IMR-90 (cell line): ENCODE measurements at regions not wholly inside any gene's neighbourhood (a gene's known extent, or its start where the extent isn't known, plus 50 kb on each side); places are given as distances from the start of the nearest gene placed in this dataset.

ENCODE experiments used
- ATAC-seq: fragments of 200-7000 bp; cut with Tn5 transposase; 2 replicates; pipeline ENCODE4 v1.9.1; 2020; ENCODE audit warnings: low read depth, mild to moderate bottlenecking, moderate library complexity
- BruUV-seq: library from RNA; stranded (reverse); fragments of 400-500 nt; replicated peaks from 2 replicates; lab custom pipeline; 2021; lab: Mats Ljungman, UMichigan
- CTCF ChIA-PET: fragments of 300-600 bp; formaldehyde crosslinking; extraction: SDS; loops from one replicate; lab custom pipeline; 2021; ENCODE audit warnings: antibody characterized with exemption; lab: Yijun Ruan, JAX
- POLR2A ChIA-PET: fragments of 300-600 bp; sonication (Branson Sonifier 250); formaldehyde crosslinking; loops from one replicate; lab custom pipeline; 2022; ENCODE audit warnings: antibody characterized with exemption; ENCODE audit not compliant: unreplicated experiment; lab: Charles Lee
- DNase-seq: peaks from one replicate; pipeline ENCODE4 v3.0.0; 2013
- H2AFZ ChIP-seq: replicated peaks from 2 replicates; pipeline ENCODE3; 2013; ENCODE audit warnings: low read length, mild to moderate bottlenecking; ENCODE audit not compliant: poor library complexity
- H2AK5ac ChIP-seq: 2 replicates; pipeline ENCODE4 v1.6.1; 2013; ENCODE audit warnings: low read depth, low read length, inconsistent platforms
- H2AK9ac ChIP-seq: replicated peaks from 2 replicates; pipeline ENCODE3; 2013; ENCODE audit warnings: mild to moderate bottlenecking, low read depth, low read length, moderate library complexity; ENCODE audit not compliant: poor library complexity
- H2BK120ac ChIP-seq: 2 replicates; pipeline ENCODE4 v1.6.1; 2013; ENCODE audit warnings: low read depth, low read length, inconsistent platforms
- H2BK15ac ChIP-seq: 3 replicates; pipeline ENCODE4 v1.6.1; 2013; ENCODE audit warnings: low read depth, low read length, inconsistent platforms
- H2BK20ac ChIP-seq: 2 replicates; pipeline ENCODE4 v1.6.1; 2013; ENCODE audit warnings: low read depth, mild to moderate bottlenecking, inconsistent platforms, low read length, moderate library complexity
- H2BK5ac ChIP-seq: 2 replicates; pipeline ENCODE4 v1.6.1; 2013; ENCODE audit warnings: mild to moderate bottlenecking, low read depth, low read length, inconsistent platforms; ENCODE audit not compliant: poor library complexity, severe bottlenecking
- H3K14ac ChIP-seq: replicated peaks from 2 replicates; pipeline ENCODE4 v1.6.1; 2013; ENCODE audit warnings: low read depth, low read length, inconsistent platforms
- H3K18ac ChIP-seq: 2 replicates; pipeline ENCODE4 v1.6.1; 2013; ENCODE audit warnings: low read depth, low read length, control low read depth
- H3K23ac ChIP-seq: 2 replicates; pipeline ENCODE4 v1.6.1; 2013; ENCODE audit warnings: low read depth, low read length, inconsistent platforms
- H3K27ac ChIP-seq: 2 replicates; pipeline ENCODE4 v1.5.1; 2013; ENCODE audit warnings: mild to moderate bottlenecking, control low read depth, low read length; ENCODE audit not compliant: insufficient read depth
- H3K27me3 ChIP-seq: 2 replicates; pipeline ENCODE4 v1.6.1; 2013; ENCODE audit warnings: low read length; ENCODE audit not compliant: control insufficient read depth, insufficient read depth
- H3K36me3 ChIP-seq: 2 replicates; pipeline ENCODE4 v1.6.1; 2013; ENCODE audit warnings: low read length, mixed read lengths; ENCODE audit not compliant: control insufficient read depth, insufficient read depth
- H3K4ac ChIP-seq: 2 replicates; pipeline ENCODE4 v1.6.1; 2013; ENCODE audit warnings: low read depth, low read length, inconsistent platforms
- H3K4me1 ChIP-seq: 2 replicates; pipeline ENCODE4 v1.6.1; 2013; ENCODE audit warnings: low read length, mixed read lengths; ENCODE audit not compliant: control insufficient read depth, insufficient read depth
- H3K4me2 ChIP-seq: 2 replicates; pipeline ENCODE4 v1.6.1; 2013; ENCODE audit warnings: low read depth, mild to moderate bottlenecking, control low read depth, low read length, moderate library complexity
- H3K4me3 ChIP-seq: 2 replicates; pipeline ENCODE4 v1.5.1; 2013; ENCODE audit warnings: low read depth, mild to moderate bottlenecking, control low read depth, low read length, moderate library complexity; ENCODE audit not compliant: insufficient read depth
- H3K56ac ChIP-seq: 2 replicates; pipeline ENCODE4 v1.6.1; 2013; ENCODE audit warnings: low read length, inconsistent platforms; ENCODE audit not compliant: insufficient read depth; ENCODE audit errors: extremely low read depth
- H3K79me1 ChIP-seq, 2 experiments: 2 replicates each; pipeline ENCODE4 v1.6.1; 2013; ENCODE audit warnings: low read length in 2 of 2, inconsistent platforms in 1 of 2, low read depth in 1 of 2
- H3K9ac ChIP-seq: 2 replicates; pipeline ENCODE4 v1.6.1; 2013; ENCODE audit warnings: low read depth, low read length, control low read depth
- H3K9me1 ChIP-seq: 2 replicates; pipeline ENCODE4 v1.6.1; 2013; ENCODE audit warnings: low read length, inconsistent platforms; ENCODE audit not compliant: insufficient read depth
- H3K9me3 ChIP-seq: 2 replicates; pipeline ENCODE4 v1.6.1; 2013; ENCODE audit warnings: low read length; ENCODE audit not compliant: control insufficient read depth, insufficient read depth
- H4K20me1 ChIP-seq: 2 replicates; pipeline ENCODE4 v1.6.1; 2013; ENCODE audit warnings: low read length, inconsistent platforms; ENCODE audit not compliant: insufficient read depth
- H4K5ac ChIP-seq: 2 replicates; pipeline ENCODE4 v1.6.1; 2013; ENCODE audit warnings: mild to moderate bottlenecking, low read depth, low read length, control low read depth
- H4K8ac ChIP-seq, 2 experiments: 2 replicates each; pipeline ENCODE4 v1.6.1; 2013; ENCODE audit warnings: low read depth in 2 of 2, low read length in 2 of 2, control low read depth in 1 of 2, inconsistent platforms in 1 of 2
- H4K91ac ChIP-seq: 2 replicates; pipeline ENCODE4 v1.6.1; 2013; ENCODE audit warnings: low read depth, low read length, inconsistent platforms; ENCODE audit not compliant: insufficient read depth
- BHLHE40 ChIP-seq: fragments of 150-350 bp; IDR thresholded peaks from 2 replicates; pipeline ENCODE4 v1.6.1; 2016; ENCODE audit warnings: mild to moderate bottlenecking, low read depth, low read length
- CEBPB ChIP-seq: IDR thresholded peaks from 2 replicates; pipeline ENCODE4 v1.6.1; 2012; ENCODE audit warnings: low read depth, low read length, improper control_type of control experiment
- CHD1 ChIP-seq: IDR thresholded peaks from 2 replicates; pipeline ENCODE4 v1.6.1; 2012; ENCODE audit warnings: low read depth, low read length, improper control_type of control experiment
- FOS ChIP-seq: fragments of 150-350 bp; IDR thresholded peaks from 2 replicates; pipeline ENCODE4 v1.6.1; 2016; ENCODE audit warnings: low read depth, low read length
- MAFK ChIP-seq: IDR thresholded peaks from 2 replicates; pipeline ENCODE4 v1.6.1; 2012; ENCODE audit warnings: low read depth, low read length, improper control_type of control experiment
- MAZ ChIP-seq: IDR thresholded peaks from 2 replicates; pipeline ENCODE4 v1.6.1; 2012; ENCODE audit warnings: low read depth, mild to moderate bottlenecking, low read length, improper control_type of control experiment, moderate library complexity, borderline replicate concordance
- MXI1 ChIP-seq: IDR thresholded peaks from 2 replicates; pipeline ENCODE4 v1.6.1; 2012; ENCODE audit warnings: low read depth, mild to moderate bottlenecking, low read length, moderate library complexity, borderline replicate concordance
- NFE2L2 ChIP-seq: fragments of 150-350 bp; IDR thresholded peaks from 2 replicates; pipeline ENCODE4 v1.6.1; 2016; ENCODE audit warnings: low read depth, mild to moderate bottlenecking, low read length
- POLR2A ChIP-seq: IDR thresholded peaks from 2 replicates; pipeline ENCODE4 v1.6.1; 2012; ENCODE audit warnings: mild to moderate bottlenecking, low read depth, low read length
- RAD21 ChIP-seq: IDR thresholded peaks from 2 replicates; pipeline ENCODE4 v1.6.1; 2012; ENCODE audit warnings: low read length, improper control_type of control experiment
- RCOR1 ChIP-seq: IDR thresholded peaks from 2 replicates; pipeline ENCODE4 v1.6.1; 2012; ENCODE audit warnings: mild to moderate bottlenecking, low read length, improper control_type of control experiment; ENCODE audit not compliant: insufficient replicate concordance
- RFX5 ChIP-seq: IDR thresholded peaks from 2 replicates; pipeline ENCODE4 v1.8.0; 2012; ENCODE audit warnings: low read depth, mild to moderate bottlenecking, low read length, moderate library complexity
- SMC3 ChIP-seq: fragments of 150-350 bp; IDR thresholded peaks from 2 replicates; pipeline ENCODE4 v1.6.1; 2016; ENCODE audit warnings: low read depth, mild to moderate bottlenecking, antibody characterized with exemption, low read length, moderate library complexity
- WGBS, 2 experiments: methylation state at CpG; one replicate each; pipeline versions ENCODE4 v1.1.5 to v1.1.7; 2013; ENCODE audit warnings: missing lambda C conversion rate in 2 of 2; ENCODE audit not compliant: insufficient read length in 1 of 2; ENCODE audit errors: extremely low coverage in 2 of 2; 5-methylcytosine and 5-hydroxymethylcytosine counted together
- dilution Hi-C: fragments of 300-500 bp; cut with HindIII; formaldehyde crosslinking; loops from one replicate; pipeline ENCODE4 v1.14.3; 2018; ENCODE audit warnings: low sequenced_read_pairs; ENCODE audit not compliant: unreplicated experiment
- in situ Hi-C: fragments of 300-500 bp; cut with MboI; formaldehyde crosslinking; loops from 3 replicates; pipeline ENCODE4 v1.14.3; 2019; ENCODE audit warnings: low sequenced_read_pairs, inconsistent platforms, mixed read lengths
- intact Hi-C: fragments of 100-400 bp; cut with micrococcal nuclease; formaldehyde crosslinking; loops from 2 replicates; pipeline ENCODE4 v1.10.0; 2022
- TF ChIP-seq, protein P1 (sequence below): conservative IDR thresholded peaks from 2 replicates; pipeline ENCODE4 v1.5.1; 2012; ENCODE audit warnings: mild to moderate bottlenecking, low read depth, low read length, improper control_type of control experiment
- TF ChIP-seq, protein P2 (sequence below): fragments of 150-350 bp; IDR thresholded peaks from 2 replicates; pipeline ENCODE4 v1.6.1; 2017; ENCODE audit warnings: mild to moderate bottlenecking, antibody characterized with exemption, low read length, low read depth
- TF ChIP-seq, protein P3 (sequence below): fragments of 150-350 bp; IDR thresholded peaks from 2 replicates; pipeline ENCODE4 v1.6.1; 2016; ENCODE audit warnings: low read depth, mild to moderate bottlenecking, low read length, moderate library complexity, borderline replicate concordance

DNA sequence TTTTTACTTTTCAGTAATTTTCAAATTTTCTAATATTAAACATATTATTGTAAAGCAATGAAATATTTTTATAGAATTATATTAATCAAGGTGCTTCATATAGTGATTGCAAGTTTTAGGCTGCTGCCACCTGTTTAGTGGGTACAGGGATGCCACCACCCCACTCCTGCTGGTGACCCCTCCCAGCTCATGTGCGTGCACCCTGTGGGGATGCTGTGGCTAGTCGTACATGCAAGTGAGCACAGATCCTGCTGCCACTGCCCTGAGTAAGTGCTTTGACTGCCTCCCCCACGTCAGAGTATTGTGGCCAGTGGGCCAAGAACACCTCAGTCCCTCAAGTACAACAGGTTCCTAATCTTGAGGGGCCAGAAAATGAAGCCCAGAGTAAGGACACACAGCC lies 320.1 kb upstream of the DDI1 start:
- H3K9ac ChIP-seq, result no peak overlapping the region
- TF ChIP-seq MXI1 (no peak), MAZ (no peak), NFE2L2 (no peak), FOS (no peak), MAFK (no peak), RFX5 (no peak), BHLHE40 (no peak), RAD21 (no peak), SMC3 (no peak), CEBPB (no peak), CHD1 (no peak), RCOR1 (no peak), POLR2A (no peak)
- TF ChIP-seq, protein P1, sequence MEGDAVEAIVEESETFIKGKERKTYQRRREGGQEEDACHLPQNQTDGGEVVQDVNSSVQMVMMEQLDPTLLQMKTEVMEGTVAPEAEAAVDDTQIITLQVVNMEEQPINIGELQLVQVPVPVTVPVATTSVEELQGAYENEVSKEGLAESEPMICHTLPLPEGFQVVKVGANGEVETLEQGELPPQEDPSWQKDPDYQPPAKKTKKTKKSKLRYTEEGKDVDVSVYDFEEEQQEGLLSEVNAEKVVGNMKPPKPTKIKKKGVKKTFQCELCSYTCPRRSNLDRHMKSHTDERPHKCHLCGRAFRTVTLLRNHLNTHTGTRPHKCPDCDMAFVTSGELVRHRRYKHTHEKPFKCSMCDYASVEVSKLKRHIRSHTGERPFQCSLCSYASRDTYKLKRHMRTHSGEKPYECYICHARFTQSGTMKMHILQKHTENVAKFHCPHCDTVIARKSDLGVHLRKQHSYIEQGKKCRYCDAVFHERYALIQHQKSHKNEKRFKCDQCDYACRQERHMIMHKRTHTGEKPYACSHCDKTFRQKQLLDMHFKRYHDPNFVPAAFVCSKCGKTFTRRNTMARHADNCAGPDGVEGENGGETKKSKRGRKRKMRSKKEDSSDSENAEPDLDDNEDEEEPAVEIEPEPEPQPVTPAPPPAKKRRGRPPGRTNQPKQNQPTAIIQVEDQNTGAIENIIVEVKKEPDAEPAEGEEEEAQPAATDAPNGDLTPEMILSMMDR, result no peak
- TF ChIP-seq, protein P2, sequence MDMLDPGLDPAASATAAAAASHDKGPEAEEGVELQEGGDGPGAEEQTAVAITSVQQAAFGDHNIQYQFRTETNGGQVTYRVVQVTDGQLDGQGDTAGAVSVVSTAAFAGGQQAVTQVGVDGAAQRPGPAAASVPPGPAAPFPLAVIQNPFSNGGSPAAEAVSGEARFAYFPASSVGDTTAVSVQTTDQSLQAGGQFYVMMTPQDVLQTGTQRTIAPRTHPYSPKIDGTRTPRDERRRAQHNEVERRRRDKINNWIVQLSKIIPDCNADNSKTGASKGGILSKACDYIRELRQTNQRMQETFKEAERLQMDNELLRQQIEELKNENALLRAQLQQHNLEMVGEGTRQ, result no peak
- TF ChIP-seq, protein P3, sequence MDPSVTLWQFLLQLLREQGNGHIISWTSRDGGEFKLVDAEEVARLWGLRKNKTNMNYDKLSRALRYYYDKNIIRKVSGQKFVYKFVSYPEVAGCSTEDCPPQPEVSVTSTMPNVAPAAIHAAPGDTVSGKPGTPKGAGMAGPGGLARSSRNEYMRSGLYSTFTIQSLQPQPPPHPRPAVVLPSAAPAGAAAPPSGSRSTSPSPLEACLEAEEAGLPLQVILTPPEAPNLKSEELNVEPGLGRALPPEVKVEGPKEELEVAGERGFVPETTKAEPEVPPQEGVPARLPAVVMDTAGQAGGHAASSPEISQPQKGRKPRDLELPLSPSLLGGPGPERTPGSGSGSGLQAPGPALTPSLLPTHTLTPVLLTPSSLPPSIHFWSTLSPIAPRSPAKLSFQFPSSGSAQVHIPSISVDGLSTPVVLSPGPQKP, result no peak
- no peak overlapping the region for H3K4ac ChIP-seq
- H3K23ac ChIP-seq, result no peak overlapping the region
- peak overlapping the region; percentile 56; the same call in 1 of the 2 replicates for H2AK5ac ChIP-seq
- H3K4me2 ChIP-seq, result no peak overlapping the region
- dilution Hi-C loops (no loop called here), intact Hi-C loops (no loop called here), in situ Hi-C loops (no loop called here)
- no peaks in the 10 kb centered on the region for H3K27me3 ChIP-seq
- WGBS, 2 experiments, result 87% methylated on average over 3 of the region's 3 CpGs; no CpG with 5 or more reads in 1 of the 2 experiments
- H4K20me1 ChIP-seq, result no peaks in the 10 kb centered on the region
- CTCF ChIA-PET, result no interaction called here
- H3K9me3 ChIP-seq, result no peaks in the 10 kb centered on the region
- no peak overlapping the region for H2BK120ac ChIP-seq
- no peak overlapping the region for H3K56ac ChIP-seq
- H2BK15ac ChIP-seq, result no peak overlapping the region
- no peak overlapping the region for H4K91ac ChIP-seq
- H3K14ac ChIP-seq, result no peak overlapping the region
- H3K18ac ChIP-seq, result no peak overlapping the region
- DNase-seq (no peak), ATAC-seq (no peak)
- no peak overlapping the region for H4K5ac ChIP-seq
- no TSS peak for BruUV-seq
- H2BK5ac ChIP-seq, result no peak overlapping the region
- no peak overlapping the region for H2AK9ac ChIP-seq
- no peak overlapping the region for H3K27ac ChIP-seq
- POLR2A ChIA-PET, result interaction anchor here (0.5 kb wide), 1 partner anchor 25 kb away, joined by 3 read pairs; no protein-coding TSS in a partner anchor
- H3K4me1 ChIP-seq, result no peaks in the 10 kb centered on the region; the same call in 1 of the 2 replicates
- H3K4me3 ChIP-seq, result no peak overlapping the region
- H3K9me1 ChIP-seq, result no peaks in the 10 kb centered on the region
- H3K36me3 ChIP-seq, result no peaks in the 10 kb centered on the region
- no peak overlapping the region for H4K8ac ChIP-seq
- no peak overlapping the region for H2AFZ ChIP-seq
- no peaks in the 10 kb centered on the region for H3K79me1 ChIP-seq
- no peak overlapping the region for H2BK20ac ChIP-seq
